ENCODE measurements at regions not wholly inside any gene's neighbourhood (a gene's known extent, or its start where the extent isn't known, plus 50 kb on each side); places are given as distances from the start of the nearest gene placed in this dataset.

GRCh38 chr17:36848008-36848902, 89.0 kb upstream of the LHX1 start:
- TF ChIP-seq CTCF (IDR thresholded peaks at IDR 0.05; ENCODE audit: poor library complexity) (no peak), EZH2phosphoT487 (IDR thresholded peaks at IDR 0.05; ENCODE audit: low read depth, severe bottlenecking, unreplicated experiment) (no peak), EZH2 (IDR thresholded peaks at IDR 0.05; ENCODE audit: borderline replicate concordance) (no peak)

Data from hepatocyte (in vitro differentiated cells).